NOMO-1 treated with dmso at 0.1 percent for 144 hours (cell line): ENCODE measurements at regions not wholly inside any gene's neighbourhood (a gene's known extent, or its start where the extent isn't known, plus 50 kb on each side); places are given as distances from the start of the nearest gene placed in this dataset.
"Not testable (repeated sequence)": the region's sequence is repeated elsewhere in the genome, so short reads cannot be mapped to it uniquely, and the experiment has no call there.

Experiments
- DNase-seq: peaks from one replicate; lab custom pipeline; 2025; ENCODE audit not compliant: unreplicated experiment; lab: John Stamatoyannopoulos, UW

DNA sequence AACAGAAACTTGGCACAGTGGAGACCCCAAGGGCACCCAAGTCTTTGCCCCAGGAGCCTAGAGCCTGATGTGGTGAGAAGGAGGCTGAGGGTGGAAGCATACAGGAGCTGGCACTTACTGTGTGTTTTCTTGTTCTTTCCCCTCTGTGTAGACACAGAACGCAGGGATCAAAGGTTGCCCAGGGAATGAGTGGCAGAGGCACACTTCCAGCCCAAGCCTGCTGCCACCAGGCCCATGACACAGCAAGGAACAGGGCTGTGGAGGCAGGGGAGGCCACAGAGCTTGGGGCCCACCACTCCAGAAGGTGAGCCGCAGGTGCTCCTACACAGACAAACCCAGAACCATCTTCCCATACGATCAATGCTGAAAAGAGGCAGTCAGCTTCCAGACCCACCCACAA is 73.9 kb upstream of the S1PR3 start:
- no peak for DNase-seq

DNA sequence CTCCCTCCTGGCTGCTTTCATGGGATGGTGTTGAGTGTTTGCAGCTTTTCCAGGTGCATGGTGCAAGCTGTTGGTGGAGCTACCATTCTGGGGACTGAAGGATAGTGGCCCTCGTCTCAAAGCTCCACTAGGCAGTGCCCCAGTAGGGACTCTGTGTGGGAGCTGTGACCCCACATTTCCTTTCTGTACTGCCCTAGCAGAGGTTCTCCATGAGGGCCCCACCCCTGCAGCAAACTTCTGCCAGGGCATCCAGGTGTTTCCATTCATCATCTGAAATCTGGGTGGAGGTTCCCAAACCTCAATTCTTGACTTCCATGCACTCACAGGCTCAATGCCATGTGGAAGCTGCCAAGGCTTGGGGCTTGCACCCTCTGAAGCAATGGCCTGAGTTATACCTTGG is 72.7 kb upstream of the S1PR3 start:
- not testable (repeated sequence) for DNase-seq

DNA sequence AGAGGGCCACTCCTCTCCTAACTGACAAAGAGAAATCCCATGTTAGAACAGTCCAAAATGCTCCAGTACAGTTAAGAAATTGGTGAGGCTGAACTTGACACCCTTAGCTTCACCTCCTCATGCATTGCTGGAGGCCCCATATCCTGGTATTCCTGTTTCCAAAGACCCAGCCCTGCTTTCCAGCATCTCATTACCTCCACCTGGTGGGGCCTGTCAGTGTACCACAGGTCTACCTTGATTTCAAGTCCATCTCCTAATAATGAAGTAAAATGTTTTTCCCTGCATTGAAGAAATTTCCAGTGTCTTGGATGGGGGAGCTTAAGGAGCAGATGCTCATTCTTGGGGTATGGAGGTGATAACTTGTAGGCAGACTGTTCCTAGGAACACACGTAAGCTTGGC is 70.6 kb upstream of the S1PR3 start:
- DNase-seq: no peak

DNA sequence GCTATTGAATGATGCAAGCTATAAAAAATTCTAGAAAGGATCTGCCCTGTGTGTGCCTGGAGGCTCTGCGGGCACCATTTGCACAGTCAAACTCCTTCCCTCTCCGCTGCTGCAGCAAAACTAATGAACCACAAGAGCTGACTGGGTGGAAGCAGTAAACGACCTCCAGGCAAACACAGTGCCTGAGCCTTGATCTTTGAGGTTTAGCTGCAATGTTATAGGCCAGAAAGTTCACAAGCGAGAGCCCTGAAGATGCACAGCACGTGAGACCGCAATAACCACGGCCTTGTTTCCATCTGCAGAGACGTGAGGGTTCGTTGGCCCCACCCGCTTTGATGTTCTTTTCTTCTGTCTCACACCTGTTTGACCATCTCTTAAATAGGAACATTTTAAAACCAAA is 69.2 kb upstream of the S1PR3 start:
- peak; percentile 24 for DNase-seq

DNA sequence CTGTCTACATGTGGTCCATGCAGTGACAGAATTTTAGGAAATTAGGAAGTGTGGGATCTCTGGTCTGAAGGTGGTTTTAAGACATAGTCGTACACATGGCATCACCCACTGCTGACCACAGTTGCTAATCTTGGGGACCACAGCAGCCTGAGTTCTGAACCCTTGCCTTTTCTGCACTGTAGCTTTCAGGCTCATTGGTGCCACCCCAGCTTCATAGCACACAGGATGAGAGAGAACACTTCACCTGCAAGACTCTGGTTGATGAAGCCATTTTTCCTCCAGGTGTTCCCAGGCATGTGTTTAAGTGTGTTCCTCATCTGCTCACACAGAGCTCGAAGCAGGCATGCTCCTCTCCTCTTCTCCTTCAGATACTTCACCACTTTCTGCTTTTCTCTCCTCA is 68.2 kb upstream of the S1PR3 start:
- DNase-seq: no peak

DNA sequence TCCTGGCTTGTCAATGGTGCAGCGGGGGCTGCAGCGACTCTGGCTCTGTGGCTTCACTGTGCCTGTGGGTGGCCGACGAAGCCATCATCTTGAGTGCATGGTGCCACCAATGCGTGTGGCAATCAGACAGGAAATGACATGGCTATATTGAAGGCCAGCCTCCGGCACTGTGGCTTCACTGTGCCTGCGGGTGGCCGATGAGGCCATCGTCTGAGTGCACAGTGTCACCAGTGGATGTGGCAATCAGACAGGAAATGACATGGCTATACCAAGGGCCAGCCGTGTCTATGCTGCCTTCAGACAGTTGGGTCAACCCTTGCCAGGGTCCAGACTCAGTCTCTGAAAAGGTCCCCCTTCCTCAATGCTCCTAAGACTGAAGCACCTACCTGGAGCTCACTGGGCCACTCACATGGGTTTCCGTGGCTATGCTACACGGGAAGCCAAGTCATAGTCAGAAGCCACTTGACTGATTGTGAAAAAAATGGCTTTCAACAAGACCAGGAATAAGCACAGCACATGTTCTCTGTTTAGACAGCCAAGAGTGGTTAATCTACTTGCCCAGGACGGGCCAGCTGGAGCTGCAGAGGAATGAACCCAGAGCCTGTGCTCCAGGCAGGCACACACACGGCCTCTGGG is 67.5 kb upstream of the S1PR3 start:
- DNase-seq: peak; percentile 51

DNA sequence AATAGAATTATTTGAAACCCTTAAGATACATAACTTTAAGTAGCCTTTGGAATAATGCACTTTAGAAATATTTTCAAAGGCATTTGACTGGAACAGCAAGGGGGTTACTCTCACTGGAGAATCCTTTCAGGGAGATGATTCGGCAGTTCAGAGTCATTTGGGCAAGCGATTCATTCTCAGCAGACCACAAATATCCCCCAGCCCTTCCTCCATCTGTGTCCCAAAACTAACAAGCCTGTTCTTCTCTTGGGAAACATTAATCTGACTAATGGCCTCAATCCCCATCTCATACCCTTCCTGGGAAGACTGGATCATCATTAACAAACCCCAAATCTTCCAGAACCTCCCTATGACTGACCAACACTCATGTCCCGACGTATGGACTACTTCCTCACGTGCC is 65.8 kb upstream of the S1PR3 start:
- no peak for DNase-seq

DNA sequence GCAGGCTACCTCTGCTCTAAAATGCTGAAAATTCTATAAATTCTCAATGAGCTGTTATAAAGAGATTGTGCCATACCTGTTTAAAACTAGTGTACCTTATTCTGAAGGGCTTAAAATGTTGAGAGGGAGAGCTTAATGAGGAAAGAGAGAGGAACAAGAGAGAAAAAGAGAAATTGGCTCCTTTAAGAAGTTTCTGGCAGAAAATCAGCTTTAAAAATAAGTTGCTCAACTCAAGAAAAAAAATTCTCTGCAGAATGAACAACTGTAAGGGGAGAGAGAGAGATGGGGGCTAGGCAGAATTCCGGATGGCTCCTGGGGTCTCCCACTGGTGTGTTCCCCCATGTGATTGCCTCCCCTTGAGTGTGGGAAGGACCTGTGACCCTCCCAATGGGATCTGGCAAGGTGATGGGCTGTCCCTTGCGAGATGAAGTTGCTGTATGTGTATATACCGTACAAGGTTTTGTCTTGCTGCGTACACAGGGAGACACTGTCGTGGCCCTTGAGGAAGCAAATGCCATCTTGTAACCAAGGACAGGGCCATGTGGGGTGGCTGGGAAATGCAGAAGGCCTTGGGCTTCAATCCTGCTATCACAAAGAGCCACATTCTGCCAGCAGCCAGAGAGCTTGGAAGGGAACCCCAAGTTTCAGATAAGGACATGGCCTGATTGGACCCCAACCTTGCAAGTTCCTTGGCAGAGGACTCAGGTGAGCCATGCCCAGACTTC is 64.3 kb upstream of the S1PR3 start:
- DNase-seq: peak; percentile 15

DNA sequence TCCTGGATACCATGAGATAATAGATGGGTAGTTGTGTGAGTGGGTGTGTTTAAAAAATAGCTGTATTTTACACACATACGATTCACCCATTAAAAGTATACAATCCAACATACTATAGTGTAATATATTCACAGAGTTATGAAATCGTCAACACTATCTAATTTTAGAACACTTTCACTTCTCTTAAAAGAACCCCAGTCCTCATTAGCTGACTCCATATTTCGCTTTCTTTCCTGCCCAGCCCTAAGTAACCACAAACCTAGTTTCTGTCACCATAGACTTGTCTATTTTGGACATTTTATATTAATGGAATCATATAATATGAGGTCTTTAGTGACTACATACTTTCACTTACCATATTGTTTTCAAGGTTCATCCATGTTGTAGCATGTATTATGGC is 63.8 kb upstream of the S1PR3 start:
- peak; percentile 75 for DNase-seq

DNA sequence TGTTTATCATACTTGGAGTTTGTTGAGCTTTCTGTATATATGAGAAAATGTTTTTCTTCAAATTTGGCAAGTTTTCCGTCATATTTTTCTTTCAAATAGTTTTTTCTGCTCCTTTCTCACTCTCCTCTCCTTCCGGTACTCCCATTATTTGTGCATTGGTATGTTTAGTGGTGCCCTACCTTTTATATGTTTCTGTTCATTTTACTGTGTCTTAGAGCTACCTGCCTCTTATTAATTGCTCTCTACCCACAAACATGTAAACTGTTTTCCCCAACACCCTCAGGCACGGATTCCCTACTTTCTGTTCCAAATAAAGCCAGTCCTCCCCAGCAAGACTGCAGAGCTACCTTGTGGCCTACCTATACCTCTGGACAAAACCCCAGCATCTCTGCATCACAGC is 60.6 kb upstream of the S1PR3 start:
- DNase-seq: no peak

DNA sequence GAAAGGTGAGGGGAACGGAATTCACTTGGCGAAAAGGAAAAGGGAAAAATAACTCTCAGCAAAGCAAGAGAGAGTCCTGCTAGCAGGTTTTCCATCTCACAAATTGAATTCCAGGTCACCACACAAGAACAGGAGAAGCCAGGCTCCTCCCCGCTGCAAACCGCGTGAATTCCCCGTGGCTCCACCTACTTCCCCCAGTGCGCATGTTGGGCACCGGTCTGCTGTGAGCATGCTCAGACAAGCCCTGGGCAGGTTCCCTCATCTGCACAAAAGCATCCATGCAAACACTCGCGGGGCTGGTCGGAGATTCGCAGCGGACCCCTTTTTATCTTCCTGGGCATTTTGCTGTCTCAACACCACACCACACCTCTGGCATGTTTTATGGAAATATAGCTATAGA is 58.5 kb upstream of the S1PR3 start:
- no peak for DNase-seq

DNA sequence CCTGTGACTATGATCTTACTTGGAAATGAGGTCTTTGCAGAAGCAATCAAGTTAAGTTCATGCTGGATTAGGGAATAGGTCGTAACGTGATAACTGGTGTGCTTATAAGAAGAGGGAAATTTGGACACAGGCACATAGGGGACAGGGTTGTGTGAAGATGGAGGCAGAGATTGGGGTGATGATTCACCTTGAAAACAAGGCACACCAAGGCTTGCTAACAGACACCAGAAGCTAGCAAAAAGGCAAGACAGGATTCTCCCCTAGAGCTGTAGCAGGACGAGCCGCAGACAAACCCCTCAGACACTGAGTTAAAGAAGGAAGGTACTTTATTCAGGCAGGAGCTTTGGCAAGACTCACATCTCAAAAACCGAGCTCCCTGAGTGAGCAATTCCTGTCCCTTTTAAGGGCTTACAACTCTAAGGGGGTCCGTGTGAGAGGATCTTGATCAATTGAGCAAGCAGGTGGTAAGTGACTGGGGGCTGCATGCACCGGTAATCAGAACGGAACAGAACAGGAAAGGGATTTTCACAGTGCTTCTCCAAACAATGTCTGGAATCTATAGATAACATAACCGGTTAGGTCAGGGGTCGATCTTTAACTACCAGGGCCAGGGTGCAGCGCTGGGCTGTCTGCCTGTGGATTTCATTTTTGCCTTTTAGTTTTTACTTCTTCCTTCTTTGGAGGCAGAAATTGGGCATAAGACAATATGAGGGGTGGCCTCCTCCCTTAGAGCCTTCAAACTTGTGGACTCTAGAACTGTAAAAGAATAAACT is 57.5 kb upstream of the S1PR3 start:
- DNase-seq: no peak

DNA sequence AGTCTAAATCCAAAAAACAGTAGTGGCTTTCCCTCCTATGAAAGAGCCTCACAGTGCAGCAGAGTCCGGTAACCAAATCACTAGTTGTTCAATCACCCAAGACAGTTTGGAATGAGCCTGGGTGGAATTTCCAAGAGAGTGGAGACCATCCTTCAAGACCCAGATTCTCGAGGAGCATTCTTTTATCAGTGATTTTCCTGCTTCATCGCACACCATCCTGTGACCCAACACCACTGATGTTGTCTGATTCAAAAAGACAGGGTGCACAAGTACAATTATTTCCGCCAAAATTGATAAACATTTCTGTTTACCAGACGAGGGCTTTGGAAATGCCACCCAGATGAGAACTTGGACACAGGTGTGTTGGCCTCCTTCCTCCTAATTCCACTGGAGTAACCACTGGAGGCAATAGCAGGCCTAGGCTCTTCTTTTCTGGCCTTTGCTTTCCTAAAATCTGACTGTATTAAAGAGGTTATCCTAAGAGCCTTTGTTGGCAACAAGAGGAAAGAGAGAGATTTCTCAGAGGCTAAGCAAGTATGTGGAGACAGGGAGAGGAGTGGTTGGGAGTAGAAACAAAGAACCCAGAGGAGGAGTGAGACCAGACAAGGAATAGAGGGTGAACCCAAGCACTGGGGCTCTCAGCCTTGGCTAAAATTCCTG is 56.3 kb upstream of the S1PR3 start:
- DNase-seq: no peak

DNA sequence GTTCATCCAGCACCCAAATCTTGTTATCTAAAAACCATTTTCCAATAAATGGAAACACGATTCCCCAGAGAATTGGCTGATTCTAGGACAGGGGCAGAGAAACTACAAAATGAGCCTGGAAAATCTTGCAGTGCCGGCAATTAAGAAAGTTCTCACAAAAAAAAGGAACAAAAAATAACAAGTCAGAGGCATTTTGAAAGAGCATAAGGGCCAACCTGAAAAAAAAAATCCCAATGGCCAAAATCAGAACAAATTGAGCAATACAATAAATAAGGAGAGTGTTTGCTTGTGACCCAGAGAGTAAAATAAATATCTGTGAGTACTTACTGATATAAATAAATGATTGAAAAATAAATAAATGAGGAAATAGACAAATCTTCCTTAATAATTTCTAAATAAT is 55.1 kb upstream of the S1PR3 start:
- DNase-seq: no peak

DNA sequence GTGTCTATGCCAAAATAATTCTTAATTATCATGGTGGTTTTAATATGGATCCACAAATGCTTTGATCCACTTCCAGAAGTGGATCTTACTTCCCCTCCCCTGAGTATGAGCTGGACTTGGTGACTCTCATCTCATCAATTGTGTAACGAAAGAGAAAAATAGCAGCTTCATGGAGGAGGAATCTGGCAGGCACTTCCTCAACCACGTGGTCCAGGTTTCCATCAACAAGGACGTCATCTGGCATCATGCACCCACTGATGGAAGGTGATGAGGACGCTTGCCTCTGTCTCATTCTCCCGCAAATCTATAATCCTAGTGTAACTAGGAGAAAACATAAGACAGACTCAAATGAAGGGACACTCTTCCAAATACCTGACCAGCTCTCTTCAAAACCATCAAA is 54.6 kb upstream of the S1PR3 start:
- DNase-seq: no peak

DNA sequence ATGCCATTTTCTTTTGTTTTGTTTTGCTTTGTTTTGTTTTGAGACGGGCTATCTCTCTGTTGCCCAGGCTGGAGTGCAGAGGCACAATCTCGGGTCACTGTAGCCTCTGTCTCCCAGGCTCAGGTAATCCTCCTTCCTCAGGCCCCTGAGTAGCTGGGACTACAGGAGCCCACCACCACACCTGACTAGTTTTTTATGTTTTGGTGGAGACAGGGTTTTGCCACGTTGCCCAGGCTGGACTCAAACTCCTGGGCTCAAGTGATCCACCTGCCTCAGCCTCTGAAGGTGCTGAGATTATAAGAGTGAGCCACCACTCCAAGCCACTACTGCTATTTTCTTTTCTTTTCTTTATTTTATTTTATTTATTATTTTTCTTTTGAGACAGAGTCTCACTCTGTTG is 54.0 kb upstream of the S1PR3 start:
- DNase-seq: no peak

DNA sequence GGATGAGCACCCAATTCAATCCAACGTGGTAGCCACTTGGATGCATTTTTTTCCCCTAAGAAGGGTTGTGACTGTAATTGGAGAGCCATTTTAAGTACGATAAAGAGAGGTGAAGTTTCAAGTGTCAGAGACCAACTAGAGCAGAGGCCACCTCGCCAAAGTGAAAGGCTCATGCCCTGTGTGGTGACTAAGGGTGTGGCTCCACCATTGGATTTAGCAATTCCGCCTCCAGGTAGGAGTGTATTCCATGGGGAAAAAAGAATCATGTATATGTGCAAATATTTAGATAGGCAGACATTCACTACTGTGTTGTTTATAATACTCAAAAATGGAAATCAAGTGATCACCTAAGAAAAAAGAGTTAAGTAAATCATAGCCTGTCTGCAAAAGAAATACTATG is 53.1 kb upstream of the S1PR3 start:
- no peak for DNase-seq
